Lung (tissue), 11 donors: ENCODE measurements at regions not wholly inside any gene's neighbourhood (a gene's known extent, or its start where the extent isn't known, plus 50 kb on each side); places are given as distances from the start of the nearest gene placed in this dataset.

Source experiments
- ATAC-seq: fragments of 200-7000 bp; cut with Tn5 transposase; one replicate; pipeline ENCODE4 v1.9.1; 2020; ENCODE audit warnings: moderate number of reproducible peaks; ENCODE audit not compliant: insufficient read depth, low FRiP score
- DNase-seq, 3 donors: peaks; one replicate each; pipeline ENCODE4 v3.0.0-alpha.2; 2013 to 2017
- H3K27ac ChIP-seq, 2 donors: one replicate each; pipeline ENCODE4 v1.5.1; 2013; ENCODE audit warnings: mild to moderate bottlenecking in 2 of 2, moderate library complexity in 2 of 2, control low read depth in 1 of 2, inconsistent platforms in 1 of 2, low read depth in 1 of 2, low read length in 1 of 2
- H3K27me3 ChIP-seq, 3 donors: one replicate each; pipeline ENCODE4 v1.5.1; 2013; ENCODE audit warnings: low read length in 2 of 3; ENCODE audit not compliant: control insufficient read depth in 3 of 3, insufficient read depth in 3 of 3
- H3K36me3 ChIP-seq, 4 donors: one replicate each; pipeline ENCODE4 v1.5.1; 2013; ENCODE audit warnings: low read length in 4 of 4, mild to moderate bottlenecking in 1 of 4, moderate library complexity in 1 of 4; ENCODE audit not compliant: control insufficient read depth in 4 of 4, insufficient read depth in 4 of 4
- H3K4me1 ChIP-seq, 5 donors: one replicate each; pipeline ENCODE4 v1.5.1; 2013; ENCODE audit warnings: low read length in 5 of 5, mild to moderate bottlenecking in 2 of 5, moderate library complexity in 1 of 5; ENCODE audit not compliant: control insufficient read depth in 5 of 5, insufficient read depth in 5 of 5
- H3K4me3 ChIP-seq: one replicate; pipeline ENCODE4 v1.5.1; 2013; ENCODE audit warnings: mild to moderate bottlenecking, control low read depth, moderate library complexity
- H3K9ac ChIP-seq, 2 donors: one replicate each; pipeline ENCODE4 v1.5.1; 2013; ENCODE audit warnings: low read length in 2 of 2, control low read depth in 1 of 2; ENCODE audit not compliant: insufficient read depth in 1 of 2
- H3K9me3 ChIP-seq, 4 donors: one replicate each; pipeline ENCODE4 v1.5.1; 2013; ENCODE audit warnings: low read length in 3 of 4, mild to moderate bottlenecking in 1 of 4, moderate library complexity in 1 of 4; ENCODE audit not compliant: control insufficient read depth in 4 of 4, insufficient read depth in 3 of 4
- WGBS, 2 donors: extraction: QIAGEN DNeasy Blood & Tissue Kit; methylation state at CpG; one replicate each; pipeline ENCODE4 v1.1.7; 2013; 5-methylcytosine and 5-hydroxymethylcytosine counted together
- TF ChIP-seq, protein P1 (sequence below): IDR thresholded peaks from 2 replicates; pipeline ENCODE4 v1.5.1; 2012; ENCODE audit warnings: mild to moderate bottlenecking; ENCODE audit errors: control extremely low read depth, extremely low read depth
- donor health status: control.
- donor health status: control.
- donor health status: Bipolar disorder and iron deficiency.
- donor health status: healthy.
- donor health status: DM: yes; HTN: yes; CAD: no.

GRCh38 chr10:123421461-123421860 is 244.7 kb upstream of the GPR26 start:
- no peak overlapping the region for H3K27ac ChIP-seq
- ATAC-seq (no peak), DNase-seq (no peak)
- no peak overlapping the region for H3K9ac ChIP-seq
- TF ChIP-seq, protein P1, sequence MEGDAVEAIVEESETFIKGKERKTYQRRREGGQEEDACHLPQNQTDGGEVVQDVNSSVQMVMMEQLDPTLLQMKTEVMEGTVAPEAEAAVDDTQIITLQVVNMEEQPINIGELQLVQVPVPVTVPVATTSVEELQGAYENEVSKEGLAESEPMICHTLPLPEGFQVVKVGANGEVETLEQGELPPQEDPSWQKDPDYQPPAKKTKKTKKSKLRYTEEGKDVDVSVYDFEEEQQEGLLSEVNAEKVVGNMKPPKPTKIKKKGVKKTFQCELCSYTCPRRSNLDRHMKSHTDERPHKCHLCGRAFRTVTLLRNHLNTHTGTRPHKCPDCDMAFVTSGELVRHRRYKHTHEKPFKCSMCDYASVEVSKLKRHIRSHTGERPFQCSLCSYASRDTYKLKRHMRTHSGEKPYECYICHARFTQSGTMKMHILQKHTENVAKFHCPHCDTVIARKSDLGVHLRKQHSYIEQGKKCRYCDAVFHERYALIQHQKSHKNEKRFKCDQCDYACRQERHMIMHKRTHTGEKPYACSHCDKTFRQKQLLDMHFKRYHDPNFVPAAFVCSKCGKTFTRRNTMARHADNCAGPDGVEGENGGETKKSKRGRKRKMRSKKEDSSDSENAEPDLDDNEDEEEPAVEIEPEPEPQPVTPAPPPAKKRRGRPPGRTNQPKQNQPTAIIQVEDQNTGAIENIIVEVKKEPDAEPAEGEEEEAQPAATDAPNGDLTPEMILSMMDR: no peak
- 78 to 81% methylated on average over 2 of the region's 2 CpGs for WGBS, 2 donors
- no peaks in the 10 kb centered on the region for H3K4me1 ChIP-seq
- H3K36me3 ChIP-seq: no peaks in the 10 kb centered on the region
- no peak overlapping the region for H3K4me3 ChIP-seq
- H3K27me3 ChIP-seq: peaks cover 0 to 16% (median 0%) of the 10 kb centered on the region in 3 donors
- H3K9me3 ChIP-seq: peaks cover 0 to 4% (median 0%) of the 10 kb centered on the region in 4 donors

DNA sequence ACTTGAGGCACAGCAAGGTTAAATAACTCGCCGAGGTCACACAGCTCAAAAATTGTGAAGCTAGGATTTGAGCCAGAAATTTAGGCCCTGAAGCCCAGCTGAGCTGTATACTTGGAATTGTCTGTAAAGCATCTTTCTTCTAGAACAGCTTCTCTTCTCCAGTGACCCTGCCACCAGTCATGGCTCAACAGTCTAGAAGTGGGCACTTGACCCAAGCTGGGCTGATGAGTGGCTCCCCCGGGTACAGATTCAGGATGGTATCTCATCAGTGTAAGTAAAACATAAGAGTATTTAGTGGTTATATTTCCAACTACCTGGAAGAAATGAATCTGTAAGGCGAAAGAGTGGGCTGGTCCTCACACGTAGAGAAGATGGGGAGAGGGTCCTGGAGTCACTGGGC is 243.9 kb upstream of the GPR26 start:
- Histone ChIP-seq H3K9me3 (peaks cover 0 to 7% (median 0%) of the 10 kb centered on the region in 4 donors), H3K9ac (no peak overlapping the region), H3K36me3 (no peaks in the 10 kb centered on the region), H3K4me3 (no peak overlapping the region), H3K27ac (no peak overlapping the region), H3K27me3 (peaks cover 0 to 21% (median 0%) of the 10 kb centered on the region in 3 donors), H3K4me1 (no peaks in the 10 kb centered on the region)
- TF ChIP-seq, protein P1: no peak
- 88 to 92% methylated on average over 5 of the region's 5 CpGs for WGBS, 2 donors
- ATAC-seq (no peak), DNase-seq (no peak)

- no peak overlapping the region for H3K27ac ChIP-seq
- TF ChIP-seq, protein P1: no peak
- ATAC-seq (no peak), DNase-seq (no peak)
- no peak overlapping the region for H3K9ac ChIP-seq
- H3K9me3 ChIP-seq: peaks cover 0 to 5% (median 0%) of the 10 kb centered on the region in 4 donors
- H3K27me3 ChIP-seq: peaks cover 0 to 41% (median 15%) of the 10 kb centered on the region in 3 donors
- H3K4me3 ChIP-seq: no peak overlapping the region
- 94 to 97% methylated on average over 6 of the region's 6 CpGs for WGBS, 2 donors
- H3K4me1 ChIP-seq: no peaks in the 10 kb centered on the region
- no peaks in the 10 kb centered on the region for H3K36me3 ChIP-seq
Measured at GRCh38 chr10:123424537-123424936, 241.6 kb upstream of the GPR26 start.

DNA sequence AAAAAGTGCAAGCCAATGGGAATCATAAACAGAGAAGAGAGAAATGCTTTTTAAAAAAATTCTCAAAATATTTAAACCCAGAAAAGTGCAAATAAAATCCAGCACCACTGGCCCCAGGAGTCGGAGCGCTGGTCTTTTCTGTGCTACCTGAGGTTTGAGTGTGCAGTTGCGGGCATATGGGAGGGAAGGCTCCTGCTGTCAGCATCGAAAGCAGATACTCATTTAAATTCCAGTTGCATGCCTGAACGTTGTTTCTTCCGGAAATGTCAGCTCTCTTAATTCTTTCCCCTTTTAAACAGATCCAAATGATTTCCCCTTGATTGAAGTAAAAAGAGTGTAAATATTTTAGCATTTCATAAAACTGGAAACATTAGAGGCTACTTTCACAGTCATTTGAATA is 240.5 kb upstream of the GPR26 start:
- Histone ChIP-seq H3K36me3 (no peaks in the 10 kb centered on the region), H3K4me3 (no peak overlapping the region), H3K27ac (no peak overlapping the region), H3K9ac (no peak overlapping the region), H3K4me1 (no peaks in the 10 kb centered on the region), H3K27me3 (peaks cover 0 to 45% (median 15%) of the 10 kb centered on the region in 3 donors), H3K9me3 (peaks cover 0 to 5% (median 0%) of the 10 kb centered on the region in 4 donors)
- 68 to 78% methylated on average over 6 of the region's 6 CpGs for WGBS, 2 donors
- TF ChIP-seq, protein P1: no peak
- ATAC-seq (no peak), DNase-seq (no peak)
